ENCODE measurements at regions not wholly inside any gene's neighbourhood (a gene's known extent, or its start where the extent isn't known, plus 50 kb on each side); places are given as distances from the start of the nearest gene placed in this dataset.

DNA sequence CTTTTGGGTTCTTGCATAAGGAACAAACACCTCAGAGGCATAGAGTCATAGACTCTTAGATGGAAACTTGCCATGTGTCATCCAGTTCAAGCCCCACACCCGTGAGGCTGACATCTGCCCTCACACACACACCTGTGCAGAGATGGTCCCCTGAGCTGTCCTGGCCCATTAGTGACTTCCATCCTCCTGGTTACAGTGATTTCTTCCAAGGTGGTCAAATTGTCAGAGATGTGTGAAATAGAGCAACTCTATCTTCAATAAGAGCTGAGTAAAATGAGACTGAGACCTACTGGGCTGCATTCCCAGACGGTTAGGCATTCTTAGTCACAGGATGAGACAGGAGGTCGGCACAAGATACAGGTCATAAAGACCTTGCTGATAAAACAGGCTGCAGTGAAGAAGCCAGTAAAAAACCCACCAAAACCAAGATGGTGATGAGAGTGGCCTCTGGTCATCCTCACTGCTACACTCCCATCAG is 342.2 kb upstream of the TNRC6C start:
- H3K9me3 ChIP-seq (ENCODE audit: low read length): no peaks in the 10 kb centered on the region
- peaks cover 11 to 70% of the 10 kb centered on the region in 2 experiments; a peak in 4 of 5 replicates for H3K27me3 ChIP-seq (ENCODE audit: control insufficient read depth in 1 of 2, insufficient read depth in 2 of 2, low read length in 2 of 2)
- ChIA-PET POLR2A (no interaction called here), CTCF (ENCODE audit: low intra/inter-chr PET ratio, low total read pairs) (no interaction called here)
- no peak overlapping the region for H3K27ac ChIP-seq (ENCODE audit: extremely low read length, insufficient read depth, low read length)
- in situ Hi-C loops (cut with HindIII; ENCODE audit: extremely low pct_ligation_motif_present, low pct_unique_long_range_greater_than_20kb) (no loop called here), intact Hi-C loops (cut with micrococcal nuclease; ENCODE audit: unreplicated experiment) (no loop called here)
- no peak overlapping the region for H3K4me2 ChIP-seq (ENCODE audit: low read depth, low read length)
- H3K4me1 ChIP-seq (ENCODE audit: insufficient read depth, low read length): peaks cover 7% of the 10 kb centered on the region
- DNase-seq (ENCODE audit: low spot score) (no peak), FAIRE-seq (no peak), ATAC-seq (no peak)
- BruUV-seq (replicated peaks): no TSS peak
- TF ChIP-seq SSRP1 (CRISPR knock-in tag; IDR thresholded peaks at IDR 0.05) (no peak), MTF2 (CRISPR knock-in tag; IDR thresholded peaks at IDR 0.05; ENCODE audit: borderline replicate concordance) (no peak), DR1 (CRISPR knock-in tag; IDR thresholded peaks at IDR 0.05) (no peak), NFE2L2 (IDR thresholded peaks at IDR 0.05; ENCODE audit: low read length) (no peak)
- TF ChIP-seq, protein P1, sequence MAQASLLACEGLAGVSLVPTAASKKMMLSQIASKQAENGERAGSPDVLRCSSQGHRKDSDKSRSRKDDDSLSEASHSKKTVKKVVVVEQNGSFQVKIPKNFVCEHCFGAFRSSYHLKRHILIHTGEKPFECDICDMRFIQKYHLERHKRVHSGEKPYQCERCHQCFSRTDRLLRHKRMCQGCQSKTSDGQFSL (CRISPR knock-in tag; IDR thresholded peaks at IDR 0.05): no peak
- TF ChIP-seq, protein P2, sequence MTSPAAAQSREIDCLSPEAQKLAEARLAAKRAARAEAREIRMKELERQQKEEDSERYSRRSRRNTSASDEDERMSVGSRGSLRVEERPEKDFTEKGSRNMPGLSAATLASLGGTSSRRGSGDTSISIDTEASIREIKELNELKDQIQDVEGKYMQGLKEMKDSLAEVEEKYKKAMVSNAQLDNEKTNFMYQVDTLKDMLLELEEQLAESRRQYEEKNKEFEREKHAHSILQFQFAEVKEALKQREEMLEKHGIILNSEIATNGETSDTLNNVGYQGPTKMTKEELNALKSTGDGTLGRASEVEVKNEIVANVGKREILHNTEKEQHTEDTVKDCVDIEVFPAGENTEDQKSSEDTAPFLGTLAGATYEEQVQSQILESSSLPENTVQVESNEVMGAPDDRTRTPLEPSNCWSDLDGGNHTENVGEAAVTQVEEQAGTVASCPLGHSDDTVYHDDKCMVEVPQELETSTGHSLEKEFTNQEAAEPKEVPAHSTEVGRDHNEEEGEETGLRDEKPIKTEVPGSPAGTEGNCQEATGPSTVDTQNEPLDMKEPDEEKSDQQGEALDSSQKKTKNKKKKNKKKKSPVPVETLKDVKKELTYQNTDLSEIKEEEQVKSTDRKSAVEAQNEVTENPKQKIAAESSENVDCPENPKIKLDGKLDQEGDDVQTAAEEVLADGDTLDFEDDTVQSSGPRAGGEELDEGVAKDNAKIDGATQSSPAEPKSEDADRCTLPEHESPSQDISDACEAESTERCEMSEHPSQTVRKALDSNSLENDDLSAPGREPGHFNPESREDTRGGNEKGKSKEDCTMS (CRISPR knock-in tag; conservative IDR thresholded peaks at IDR 0.05): no peak
- H4K20me1 ChIP-seq (ENCODE audit: insufficient read depth, low read length): no peaks in the 10 kb centered on the region
- no peak overlapping the region for H3K4me3 ChIP-seq (replicated peaks in 1 of 3; ENCODE audit: insufficient read depth in 1 of 3, low read depth in 2 of 3, low read length in 3 of 3)
- no peak overlapping the region for H3K9ac ChIP-seq (ENCODE audit: insufficient read depth, low read depth, low read length)
- H2AFZ ChIP-seq (ENCODE audit: low read length): no peak overlapping the region
- H3K36me3 ChIP-seq (replicated peaks in 1 of 2; ENCODE audit: control insufficient read depth in 1 of 2, insufficient read depth in 2 of 2, low read length in 2 of 2): no peaks in the 10 kb centered on the region
- H3K79me2 ChIP-seq (ENCODE audit: insufficient read depth, low read length): no peaks in the 10 kb centered on the region
- WGBS (ENCODE audit: low lambda C conversion rate): 4% methylated on average over 3 of the region's 3 CpGs

DNA sequence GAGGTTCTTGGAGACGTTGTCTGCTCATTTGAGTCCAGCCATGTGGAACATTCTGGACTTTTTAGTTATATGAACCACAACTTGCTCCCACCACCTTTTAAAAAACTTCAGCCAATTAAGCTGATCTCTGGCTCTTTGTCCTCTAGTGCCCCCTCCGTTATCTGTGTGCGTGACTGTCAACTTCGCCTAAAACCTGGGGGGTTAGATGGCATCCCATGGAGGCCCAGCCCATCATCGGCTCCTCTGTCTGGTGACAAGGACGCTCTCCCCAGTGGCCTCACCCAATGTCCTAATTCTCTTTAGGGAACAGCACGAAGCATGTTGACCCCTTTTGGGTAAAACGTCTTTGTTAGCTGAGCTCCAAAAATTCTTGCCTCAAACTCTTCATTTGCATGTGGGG is 341.0 kb upstream of the TNRC6C start:
- H3K9me3 ChIP-seq (ENCODE audit: low read length): no peaks in the 10 kb centered on the region
- no peak for ATAC-seq
- TF ChIP-seq NFYB (CRISPR knock-in tag; IDR thresholded peaks at IDR 0.05) (no peak), TEAD3 (CRISPR knock-in tag; optimal IDR thresholded peaks at IDR 0.05; ENCODE audit: borderline replicate concordance) (no peak), AHR (CRISPR knock-in tag; IDR thresholded peaks at IDR 0.05) (no peak), ZC3H4 (CRISPR knock-in tag; IDR thresholded peaks at IDR 0.05; ENCODE audit: borderline replicate concordance) (no peak), BRD4 (CRISPR knock-in tag; IDR thresholded peaks at IDR 0.05) (no peak), FOXK1 (CRISPR knock-in tag; IDR thresholded peaks at IDR 0.05; ENCODE audit: borderline replicate concordance, low read depth) (no peak)
- TF ChIP-seq, protein P3, sequence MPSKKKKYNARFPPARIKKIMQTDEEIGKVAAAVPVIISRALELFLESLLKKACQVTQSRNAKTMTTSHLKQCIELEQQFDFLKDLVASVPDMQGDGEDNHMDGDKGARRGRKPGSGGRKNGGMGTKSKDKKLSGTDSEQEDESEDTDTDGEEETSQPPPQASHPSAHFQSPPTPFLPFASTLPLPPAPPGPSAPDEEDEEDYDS (CRISPR knock-in tag; IDR thresholded peaks at IDR 0.05): no peak
- TF ChIP-seq, protein P4, sequence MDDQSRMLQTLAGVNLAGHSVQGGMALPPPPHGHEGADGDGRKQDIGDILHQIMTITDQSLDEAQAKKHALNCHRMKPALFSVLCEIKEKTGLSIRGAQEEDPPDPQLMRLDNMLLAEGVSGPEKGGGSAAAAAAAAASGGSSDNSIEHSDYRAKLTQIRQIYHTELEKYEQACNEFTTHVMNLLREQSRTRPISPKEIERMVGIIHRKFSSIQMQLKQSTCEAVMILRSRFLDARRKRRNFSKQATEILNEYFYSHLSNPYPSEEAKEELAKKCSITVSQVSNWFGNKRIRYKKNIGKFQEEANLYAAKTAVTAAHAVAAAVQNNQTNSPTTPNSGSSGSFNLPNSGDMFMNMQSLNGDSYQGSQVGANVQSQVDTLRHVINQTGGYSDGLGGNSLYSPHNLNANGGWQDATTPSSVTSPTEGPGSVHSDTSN (CRISPR knock-in tag; IDR thresholded peaks at IDR 0.05; ENCODE audit: borderline replicate concordance): no peak
- no peaks in the 10 kb centered on the region for H3K36me3 ChIP-seq (replicated peaks in 1 of 2; ENCODE audit: control insufficient read depth in 1 of 2, insufficient read depth in 2 of 2, low read length in 2 of 2)
- peaks cover 7% of the 10 kb centered on the region for H3K4me1 ChIP-seq (ENCODE audit: insufficient read depth, low read length)
- peaks cover 11 to 62% of the 10 kb centered on the region in 2 experiments; a peak in 4 of 5 replicates for H3K27me3 ChIP-seq (ENCODE audit: control insufficient read depth in 1 of 2, insufficient read depth in 2 of 2, low read length in 2 of 2)
- no peak overlapping the region for H3K27ac ChIP-seq (ENCODE audit: extremely low read length, insufficient read depth, low read length)
- POLR2A ChIA-PET: no interaction called here
- H3K79me2 ChIP-seq (ENCODE audit: insufficient read depth, low read length): no peaks in the 10 kb centered on the region
- H3K4me3 ChIP-seq (replicated peaks in 1 of 3; ENCODE audit: insufficient read depth in 1 of 3, low read depth in 2 of 3, low read length in 3 of 3): no peak overlapping the region
- no TSS peak for BruUV-seq (replicated peaks)
- no peaks in the 10 kb centered on the region for H4K20me1 ChIP-seq (ENCODE audit: insufficient read depth, low read length)
- FAIRE-seq: no peak
- WGBS (ENCODE audit: low lambda C conversion rate): 45% methylated on average over 8 of the region's 8 CpGs
- intact Hi-C loops (cut with micrococcal nuclease; ENCODE audit: unreplicated experiment): no loop called here
- DNase-seq (ENCODE audit: low spot score): no peak
- CTCF ChIA-PET (ENCODE audit: low intra/inter-chr PET ratio, low total read pairs): no interaction called here
- in situ Hi-C loops (cut with HindIII; ENCODE audit: extremely low pct_ligation_motif_present, low pct_unique_long_range_greater_than_20kb): no loop called here
- H3K4me2 ChIP-seq (ENCODE audit: low read depth, low read length): no peak overlapping the region
- H3K9ac ChIP-seq (ENCODE audit: insufficient read depth, low read depth, low read length): no peak overlapping the region
- H2AFZ ChIP-seq (ENCODE audit: low read length): no peak overlapping the region

Measured in HepG2 (cell line).